DMS153 treated with DMSO at 0.1 percent for 48 hours (cell line): ENCODE measurements at regions not wholly inside any gene's neighbourhood (a gene's known extent, or its start where the extent isn't known, plus 50 kb on each side); places are given as distances from the start of the nearest gene placed in this dataset.
A peak's percentile ranks its signal among the peaks of the same experiment; 100 is the strongest.

Experiments
- DNase-seq: peaks from one replicate; lab custom pipeline; 2025; ENCODE audit not compliant: unreplicated experiment; lab: John Stamatoyannopoulos, UW

GRCh38 chr5:61777292-61777691 is 445.2 kb downstream of the ZSWIM6 start:
- DNase-seq = no peak

GRCh38 chr5:61779743-61780142 is 447.7 kb downstream of the ZSWIM6 start:
- no peak for DNase-seq

- no peak for DNase-seq
These were observed 451.4 kb downstream of the ZSWIM6 start for GRCh38 chr5:61783481-61783880.

GRCh38 chr5:61784341-61784740 is 452.3 kb downstream of the ZSWIM6 start:
- DNase-seq = no peak

GRCh38 chr5:61788548-61788947 is 456.5 kb downstream of the ZSWIM6 start:
- DNase-seq = no peak

- no peak for DNase-seq
These were observed 457.9 kb downstream of the ZSWIM6 start for GRCh38 chr5:61790007-61790406.

GRCh38 chr5:61790678-61791077 is 458.6 kb downstream of the ZSWIM6 start:
- no peak for DNase-seq

- no peak for DNase-seq
These were observed 464.7 kb downstream of the ZSWIM6 start for GRCh38 chr5:61796773-61797172.

GRCh38 chr5:61800450-61800849 is 468.4 kb downstream of the ZSWIM6 start:
- DNase-seq = no peak

GRCh38 chr5:61801174-61801573 is 469.1 kb downstream of the ZSWIM6 start:
- no peak for DNase-seq

GRCh38 chr5:61802456-61802855 is 470.4 kb downstream of the ZSWIM6 start:
- no peak for DNase-seq

- no peak for DNase-seq
These were observed 473.0 kb downstream of the ZSWIM6 start for GRCh38 chr5:61805101-61805500.

GRCh38 chr5:61806491-61807020 is 474.5 kb downstream of the ZSWIM6 start:
- no peak for DNase-seq

GRCh38 chr5:61808091-61808490 is 476.0 kb downstream of the ZSWIM6 start:
- DNase-seq = no peak

- no peak for DNase-seq
These were observed 476.9 kb downstream of the ZSWIM6 start for GRCh38 chr5:61808909-61809308.

- peak; percentile 22 for DNase-seq
These were observed 477.6 kb downstream of the ZSWIM6 start for GRCh38 chr5:61809651-61810050.

- DNase-seq = no peak
These were observed 479.0 kb downstream of the ZSWIM6 start for GRCh38 chr5:61811052-61811451.

GRCh38 chr5:61813361-61813760 is 481.3 kb downstream of the ZSWIM6 start:
- DNase-seq = no peak

- DNase-seq = no peak
These were observed 483.3 kb downstream of the ZSWIM6 start for GRCh38 chr5:61815339-61815738.

- DNase-seq = no peak
These were observed 484.1 kb downstream of the ZSWIM6 start for GRCh38 chr5:61816146-61816545.

GRCh38 chr5:61816585-61817450 is 484.8 kb downstream of the ZSWIM6 start:
- DNase-seq = no peak

- DNase-seq = no peak
These were observed 485.6 kb downstream of the ZSWIM6 start for GRCh38 chr5:61817472-61818326.
